ENCODE measurements at regions not wholly inside any gene's neighbourhood (a gene's known extent, or its start where the extent isn't known, plus 50 kb on each side); places are given as distances from the start of the nearest gene placed in this dataset.
"Not testable (repeated sequence)": the region's sequence is repeated elsewhere in the genome, so short reads cannot be mapped to it uniquely, and the experiment has no call there.

DNA sequence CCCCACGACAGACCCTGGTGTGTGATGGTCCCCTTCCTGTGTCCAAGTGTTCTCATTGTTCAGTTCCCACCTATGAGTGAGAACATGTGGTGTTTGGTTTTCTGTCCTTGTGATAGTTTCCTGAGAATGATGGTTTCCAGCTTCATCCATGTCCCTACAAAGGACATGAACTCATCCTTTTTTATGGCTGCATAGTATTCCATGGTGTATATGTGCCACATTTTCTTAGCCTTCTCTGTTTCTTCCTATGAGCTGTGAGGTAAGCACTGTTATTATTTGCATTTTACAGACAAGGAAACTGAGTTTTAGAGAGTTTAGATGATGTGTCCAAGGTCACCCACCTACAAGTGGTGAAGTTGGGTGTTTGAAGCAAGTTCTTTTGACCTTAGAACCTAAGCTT lies 51.1 kb upstream of the BNC1 start:
- DNase-seq (ENCODE audit: low spot score) = not testable (repeated sequence)

DNA sequence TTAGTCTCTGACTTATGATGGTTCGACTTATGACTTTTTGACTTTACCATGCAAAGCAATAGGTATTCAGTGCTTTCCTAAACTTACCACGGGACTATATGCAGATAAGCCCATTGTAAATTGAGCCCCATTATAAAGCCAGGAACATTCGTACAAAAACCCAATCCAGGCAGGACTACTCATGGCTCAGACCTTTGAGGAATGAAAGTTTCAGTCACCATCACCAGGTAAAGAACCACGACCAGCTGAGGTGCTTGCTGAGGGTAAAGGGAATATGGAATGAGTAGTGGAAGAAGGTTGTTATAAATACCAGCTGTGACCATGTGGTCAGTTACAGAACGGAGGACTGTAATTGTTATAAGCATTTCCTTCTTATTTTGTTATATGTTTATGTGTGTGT lies 54.9 kb upstream of the BNC1 start:
- no peak for DNase-seq (ENCODE audit: low spot score)

GRCh38 chr15:83340087-83340486 lies 55.6 kb upstream of the BNC1 start:
- DNase-seq (ENCODE audit: low spot score) = no peak

DNA sequence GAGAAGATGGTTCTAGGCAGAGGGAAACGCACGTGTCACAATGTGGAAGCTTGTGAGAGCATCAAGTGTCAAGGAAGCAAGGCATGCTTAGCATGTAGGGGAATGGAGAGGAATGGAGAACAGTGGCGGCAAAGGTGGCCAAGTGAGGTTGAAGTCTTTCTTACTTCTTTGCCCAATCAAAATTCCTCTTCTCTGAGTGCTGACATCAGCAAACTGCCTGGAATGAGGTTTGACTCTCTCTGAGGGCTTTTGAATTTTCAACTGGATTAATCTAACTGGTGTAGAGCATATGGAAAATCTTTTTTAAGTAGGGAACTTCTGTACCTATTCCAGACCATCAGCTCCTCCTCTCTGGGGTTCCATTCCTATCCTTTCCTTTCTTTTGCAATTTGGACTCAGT lies 61.9 kb upstream of the BNC1 start:
- DNase-seq (ENCODE audit: low spot score) = no peak

DNA sequence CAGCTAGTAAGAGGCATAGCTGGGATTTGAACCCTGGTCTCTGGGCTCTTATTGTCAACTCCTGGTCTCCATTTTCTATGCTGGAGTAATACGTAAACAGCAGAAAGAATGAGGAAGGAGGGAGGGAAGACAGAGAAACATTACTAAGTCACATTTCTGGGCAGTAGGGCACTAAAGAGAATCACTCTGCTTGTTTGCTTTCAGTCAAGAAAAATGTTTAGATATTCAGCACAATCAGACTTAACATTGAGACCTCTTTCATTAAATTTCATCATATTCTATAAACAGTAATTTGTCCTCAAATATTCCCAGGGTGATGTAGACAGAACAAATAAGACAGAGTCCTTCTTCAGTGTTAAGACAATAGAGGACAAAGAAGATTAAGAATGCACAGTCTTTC lies 67.7 kb upstream of the BNC1 start:
- DNase-seq (ENCODE audit: low spot score) = no peak

- no peak for DNase-seq (ENCODE audit: low spot score)
Observed at GRCh38 chr15:83356501-83357399, 72.3 kb upstream of the BNC1 start.

DNA sequence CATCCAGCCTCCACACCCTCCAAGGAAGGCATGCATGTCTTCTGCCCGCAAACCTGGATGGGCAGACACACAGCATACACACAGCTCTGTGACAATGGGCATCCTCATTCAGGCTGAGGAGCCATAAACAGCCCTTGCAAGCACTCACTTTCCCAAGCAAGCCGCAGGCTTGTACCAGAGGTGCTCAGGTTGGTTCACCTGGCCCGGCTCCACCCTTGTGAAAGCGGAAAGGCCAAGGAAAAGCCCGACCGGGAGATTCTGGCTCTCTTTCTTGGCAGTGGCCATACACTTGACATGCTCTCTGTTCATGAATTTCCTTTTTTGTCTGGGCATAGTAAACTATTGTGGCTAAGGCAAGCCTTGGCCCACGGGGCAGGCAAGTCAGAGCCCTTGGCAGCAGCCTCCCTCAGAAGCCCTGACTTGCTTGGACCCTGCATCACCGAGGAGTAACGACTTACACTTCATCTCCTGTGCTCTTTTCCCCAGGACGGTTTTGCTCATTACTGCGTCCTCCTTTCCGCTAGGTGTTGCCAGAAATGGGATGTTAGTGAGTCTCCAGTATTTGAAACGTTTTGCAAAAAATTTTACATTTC lies 74.6 kb upstream of the BNC1 start:
- no peak for DNase-seq (ENCODE audit: low spot score)

DNA sequence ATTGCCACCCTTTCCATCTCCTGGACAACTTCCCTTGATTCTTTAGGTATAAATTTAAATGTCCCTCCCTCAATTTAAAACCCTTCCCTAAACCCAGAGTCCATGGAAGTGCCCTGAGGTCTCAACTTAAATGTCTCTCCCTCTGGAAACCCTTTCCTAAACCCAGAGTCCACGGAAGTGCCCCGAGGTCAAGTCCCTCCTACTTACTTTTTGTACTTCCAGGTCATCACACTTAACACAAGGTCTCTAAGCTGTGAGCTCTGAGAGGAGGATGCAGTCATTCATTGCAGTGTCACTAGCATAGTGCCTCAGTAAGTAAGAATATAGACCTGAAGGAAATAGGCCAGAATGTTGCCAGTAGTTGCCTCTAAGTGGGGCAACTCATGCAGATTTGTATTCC lies 78.2 kb upstream of the BNC1 start:
- no peak for DNase-seq (ENCODE audit: low spot score)

- no peak for DNase-seq (ENCODE audit: low spot score)
Observed at GRCh38 chr15:83364501-83364900, 80.0 kb upstream of the BNC1 start.

DNA sequence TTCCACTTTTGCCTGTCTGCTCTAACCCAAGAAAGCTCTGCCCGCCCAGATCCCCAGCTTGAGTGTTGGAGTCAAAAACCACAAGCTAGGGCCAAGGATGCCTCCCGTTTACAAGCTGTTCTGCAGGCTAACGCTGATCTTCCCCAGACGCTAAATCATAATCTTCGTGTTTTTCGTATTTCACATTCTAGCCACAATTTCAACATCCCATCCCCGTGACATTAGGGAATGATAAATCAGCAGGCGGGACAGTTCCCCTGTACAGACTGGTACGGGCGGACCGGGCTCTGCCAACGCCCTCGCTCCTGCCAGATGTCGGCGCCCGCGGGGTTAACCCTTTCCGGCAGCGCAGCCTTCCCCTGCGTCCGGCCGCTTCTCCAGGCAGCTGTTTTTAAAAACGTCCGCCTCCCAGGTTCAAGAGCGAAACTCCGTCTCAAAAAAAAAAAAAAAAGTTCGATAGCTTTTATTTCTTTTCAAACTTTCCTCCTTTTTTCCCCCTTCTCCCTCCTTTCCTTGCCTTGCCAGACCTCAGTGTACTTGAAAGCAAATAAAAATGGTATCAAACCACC lies 81.0 kb upstream of the BNC1 start:
- no peak for DNase-seq (ENCODE audit: low spot score)

GRCh38 chr15:83372434-83372891 lies 74.7 kb upstream of the SH3GL3 start:
- DNase-seq (ENCODE audit: low spot score) = no peak

DNA sequence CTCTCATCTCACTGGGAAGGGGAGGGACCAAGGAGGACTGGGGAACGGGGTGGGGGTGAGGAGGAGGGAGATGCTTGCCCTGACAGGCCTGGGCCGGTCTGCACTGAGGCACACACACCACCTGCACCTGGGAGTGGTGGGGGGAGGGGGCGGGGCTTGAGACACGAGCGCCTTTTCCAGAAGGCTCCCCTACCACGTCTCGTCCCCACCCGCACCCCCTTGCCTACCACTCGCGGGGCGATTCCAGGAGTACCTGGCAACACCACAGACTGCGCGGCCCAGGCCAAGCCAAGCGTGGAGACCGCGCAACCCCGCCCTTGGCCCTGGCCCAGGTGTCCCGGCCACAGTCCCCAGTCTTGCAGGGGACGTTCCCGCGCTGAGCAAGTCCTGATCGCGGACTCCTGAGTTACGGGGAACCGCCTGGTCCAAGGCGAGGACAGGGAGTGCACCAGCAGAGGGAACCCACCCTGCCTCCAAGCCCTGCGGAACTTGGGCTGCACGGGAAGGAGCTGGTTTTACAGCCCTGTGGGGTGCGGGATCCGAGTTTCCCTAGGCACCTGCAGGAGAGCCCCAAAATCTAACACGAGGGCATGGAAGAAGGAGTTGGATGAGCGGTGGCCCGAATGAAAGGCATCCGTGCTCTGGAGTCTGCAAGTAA lies 68.1 kb upstream of the SH3GL3 start:
- no peak for DNase-seq (ENCODE audit: low spot score)

DNA sequence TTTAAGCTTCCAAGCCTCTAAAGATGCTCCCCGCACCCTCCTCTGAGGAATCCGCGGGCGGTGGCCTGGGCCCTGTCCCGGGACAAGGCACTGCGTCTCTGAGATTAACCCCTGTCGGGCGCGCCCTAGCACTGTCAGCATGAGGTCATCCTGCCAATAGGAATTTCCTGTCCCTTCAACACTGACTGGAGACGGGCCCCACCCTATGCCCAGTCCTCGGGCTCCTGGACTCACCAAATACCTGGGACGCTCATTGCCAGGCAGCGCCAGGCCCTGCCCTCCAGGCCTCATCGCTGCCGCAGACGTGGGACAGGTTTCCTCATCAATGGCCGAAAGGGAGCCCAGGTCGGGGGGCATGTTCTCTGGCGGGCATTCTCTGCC lies 67.6 kb upstream of the SH3GL3 start:
- DNase-seq (ENCODE audit: low spot score) = no peak

DNA sequence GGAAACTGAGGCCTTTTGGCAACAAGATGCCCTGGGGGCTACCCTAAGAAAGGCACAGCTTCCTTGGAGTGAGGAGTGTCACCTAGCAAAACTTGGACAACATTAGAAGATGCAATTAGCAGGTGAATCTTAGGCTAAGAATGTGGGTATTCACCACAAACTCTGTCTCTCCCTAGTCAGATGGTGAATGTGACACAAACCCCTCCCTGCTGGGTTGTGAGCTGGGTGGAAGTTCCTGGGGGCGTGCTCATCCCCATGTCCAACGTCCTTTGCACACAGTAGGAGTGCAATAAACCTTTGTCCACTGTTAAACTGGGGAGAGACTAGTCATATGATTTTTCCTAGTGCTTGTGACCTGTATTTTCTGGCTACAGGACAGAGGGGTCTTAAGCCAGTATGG lies 67.1 kb upstream of the SH3GL3 start:
- no peak for DNase-seq (ENCODE audit: low spot score)

- peak; percentile 60 for DNase-seq (ENCODE audit: low spot score)
Observed at GRCh38 chr15:83380682-83381081, 66.5 kb upstream of the SH3GL3 start.

GRCh38 chr15:83383608-83384139 lies 63.5 kb upstream of the SH3GL3 start:
- DNase-seq (ENCODE audit: low spot score) = not testable (repeated sequence)

DNA sequence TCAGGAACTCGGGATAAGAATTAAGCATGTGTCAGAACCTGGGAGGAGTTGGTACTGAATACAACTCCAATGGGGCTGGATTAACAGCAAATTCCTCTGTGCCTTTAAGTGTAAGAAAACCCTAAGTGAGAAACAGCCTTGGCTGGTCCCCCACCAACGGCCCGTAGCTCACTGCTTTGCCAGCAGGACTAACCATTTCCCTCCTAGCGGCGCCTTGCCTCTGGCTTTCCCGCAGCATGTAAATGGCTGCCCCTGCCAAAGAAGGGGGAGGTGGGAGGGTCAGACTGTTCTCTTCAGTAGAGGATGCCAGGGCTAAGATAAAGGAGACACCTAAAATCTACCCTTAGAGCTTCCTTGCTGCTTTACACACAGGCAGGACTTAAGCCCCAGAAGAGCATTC lies 51.0 kb upstream of the SH3GL3 start:
- DNase-seq (ENCODE audit: low spot score) = no peak

Measured in HuH-7.5 (cell line).